Tibial nerve (tissue), 4 donors: ENCODE measurements at regions not wholly inside any gene's neighbourhood (a gene's known extent, or its start where the extent isn't known, plus 50 kb on each side); places are given as distances from the start of the nearest gene placed in this dataset.

ENCODE experiments used
- DNase-seq, 2 donors: peaks; one replicate each; pipeline ENCODE4 v3.0.0-alpha.2; 2019; ENCODE audit warnings: low spot score in 2 of 2
- H3K27ac ChIP-seq, 4 donors: fragments of 200-600 bp; sonication (generic) in 3 of 4; one replicate each; pipeline ENCODE4 v1.5.1; 2017 to 2019; ENCODE audit warnings: mild to moderate bottlenecking in 1 of 4
- H3K27me3 ChIP-seq, 2 donors: fragments of 200-600 bp; sonication (generic) in 1 of 2; one replicate each; pipeline versions ENCODE4 v1.5.1 to v1.6.0; 2017 to 2019
- H3K36me3 ChIP-seq, 3 donors: fragments of 200-600 bp; sonication (generic); one replicate each; pipeline ENCODE4 v1.5.1; 2018 to 2019
- H3K4me1 ChIP-seq, 4 donors: fragments of 200-600 bp; sonication (generic) in 3 of 4; one replicate each; pipeline ENCODE4 v1.5.1; 2017 to 2019
- H3K4me3 ChIP-seq, 4 donors: fragments of 200-600 bp; sonication (generic) in 3 of 4; one replicate each; pipeline ENCODE4 v1.5.1; 2017 to 2019; ENCODE audit warnings: mild to moderate bottlenecking in 1 of 4, moderate library complexity in 1 of 4
- H3K9me3 ChIP-seq, 4 donors: fragments of 200-600 bp; sonication (generic) in 3 of 4; one replicate each; pipeline ENCODE4 v1.5.1; 2017 to 2019
- EP300 ChIP-seq, 2 donors: sonication (generic); formaldehyde crosslinking; IDR thresholded peaks; one replicate each; pipeline ENCODE4 v1.6.1; 2017; ENCODE audit warnings: antibody characterized with exemption in 2 of 2, mild to moderate bottlenecking in 1 of 2
- POLR2A ChIP-seq, 2 donors: fragments of 450-650 bp; IDR thresholded peaks; one replicate each; pipeline ENCODE4 v1.6.1; 2017; ENCODE audit warnings: antibody characterized with exemption in 2 of 2, mild to moderate bottlenecking in 2 of 2, moderate library complexity in 2 of 2
- WGBS, 2 donors: methylation state at CpG; one replicate each; pipeline ENCODE4 v1.1.5; 2018; 5-methylcytosine and 5-hydroxymethylcytosine counted together
- TF ChIP-seq, protein P1 (sequence below), 5 experiments: fragments of 200-600 bp in 3 of 5; fragments of 450-650 bp in 2 of 5; sonication (generic) in 3 of 5; IDR thresholded peaks; one replicate each; pipeline ENCODE4 v1.5.1; 2016 to 2019; ENCODE audit warnings: antibody characterized with exemption in 5 of 5, mild to moderate bottlenecking in 3 of 5, moderate library complexity in 2 of 5

DNA sequence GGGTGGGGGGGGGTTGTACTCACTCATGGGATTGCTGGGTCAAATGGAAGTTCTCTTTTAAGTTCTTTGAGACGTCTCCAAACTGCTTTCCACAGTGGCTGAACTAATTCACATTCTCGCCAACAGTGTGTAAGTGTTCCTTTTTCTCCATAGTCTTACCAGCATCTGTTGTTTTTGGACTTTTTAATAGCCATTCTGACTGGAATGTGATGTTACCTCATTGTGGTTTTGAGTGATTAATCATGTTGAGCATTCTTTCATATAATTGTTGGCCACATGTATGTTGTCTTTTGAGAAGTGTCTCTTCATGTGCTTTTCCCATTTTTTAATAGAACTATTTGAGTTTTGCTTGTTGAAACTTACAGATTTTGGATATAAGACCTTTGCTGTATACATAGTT is 94.9 kb upstream of the PLPPR1 start:
- Histone ChIP-seq H3K4me1 (no peaks in the 10 kb centered on the region), H3K4me3 (no peak overlapping the region), H3K27ac (no peak overlapping the region), H3K36me3 (no peaks in the 10 kb centered on the region), H3K27me3 (no peaks in the 10 kb centered on the region), H3K9me3 (peaks cover 0 to 15% (median 0%) of the 10 kb centered on the region in 4 donors)
- DNase-seq, result no peak
- 57 to 77% methylated on average over 2 of the region's 2 CpGs for WGBS, 2 donors
- TF ChIP-seq EP300 (IDR thresholded peaks at IDR 0.05) (no peak), POLR2A (IDR thresholded peaks at IDR 0.05) (no peak)
- TF ChIP-seq, protein P1, sequence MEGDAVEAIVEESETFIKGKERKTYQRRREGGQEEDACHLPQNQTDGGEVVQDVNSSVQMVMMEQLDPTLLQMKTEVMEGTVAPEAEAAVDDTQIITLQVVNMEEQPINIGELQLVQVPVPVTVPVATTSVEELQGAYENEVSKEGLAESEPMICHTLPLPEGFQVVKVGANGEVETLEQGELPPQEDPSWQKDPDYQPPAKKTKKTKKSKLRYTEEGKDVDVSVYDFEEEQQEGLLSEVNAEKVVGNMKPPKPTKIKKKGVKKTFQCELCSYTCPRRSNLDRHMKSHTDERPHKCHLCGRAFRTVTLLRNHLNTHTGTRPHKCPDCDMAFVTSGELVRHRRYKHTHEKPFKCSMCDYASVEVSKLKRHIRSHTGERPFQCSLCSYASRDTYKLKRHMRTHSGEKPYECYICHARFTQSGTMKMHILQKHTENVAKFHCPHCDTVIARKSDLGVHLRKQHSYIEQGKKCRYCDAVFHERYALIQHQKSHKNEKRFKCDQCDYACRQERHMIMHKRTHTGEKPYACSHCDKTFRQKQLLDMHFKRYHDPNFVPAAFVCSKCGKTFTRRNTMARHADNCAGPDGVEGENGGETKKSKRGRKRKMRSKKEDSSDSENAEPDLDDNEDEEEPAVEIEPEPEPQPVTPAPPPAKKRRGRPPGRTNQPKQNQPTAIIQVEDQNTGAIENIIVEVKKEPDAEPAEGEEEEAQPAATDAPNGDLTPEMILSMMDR (IDR thresholded peaks at IDR 0.05), result no peak

DNA sequence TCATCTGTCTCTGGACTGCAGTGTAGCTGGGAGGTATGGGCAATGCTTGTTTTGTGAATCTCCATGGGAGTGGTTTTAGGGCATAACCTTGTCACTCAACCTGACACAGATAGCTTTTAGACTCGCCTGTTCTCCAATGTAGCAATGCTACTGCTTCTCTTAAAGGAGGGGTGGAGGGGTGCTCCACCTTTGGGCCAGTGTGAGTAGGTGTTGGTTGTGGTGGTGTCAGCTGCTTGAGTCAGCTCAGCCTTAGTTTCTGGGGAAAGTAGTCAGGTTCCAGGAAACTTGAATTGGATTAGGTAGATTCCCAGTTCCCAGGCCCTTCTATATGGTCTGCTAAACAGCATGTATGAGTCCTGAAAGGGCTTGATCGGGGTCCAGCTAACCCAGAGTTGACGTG is 91.1 kb upstream of the PLPPR1 start:
- H3K4me3 ChIP-seq, result no peak overlapping the region
- H3K27me3 ChIP-seq, result no peaks in the 10 kb centered on the region
- TF ChIP-seq POLR2A (IDR thresholded peaks at IDR 0.05) (no peak), EP300 (IDR thresholded peaks at IDR 0.05) (no peak)
- TF ChIP-seq, protein P1 (IDR thresholded peaks at IDR 0.05), result no peak
- H3K36me3 ChIP-seq, result no peaks in the 10 kb centered on the region
- WGBS, 2 donors, result 75 to 85% methylated on average over 3 of the region's 3 CpGs
- DNase-seq, result no peak
- no peaks in the 10 kb centered on the region for H3K4me1 ChIP-seq
- no peak overlapping the region for H3K27ac ChIP-seq
- peaks cover 0 to 15% (median 0%) of the 10 kb centered on the region in 4 donors for H3K9me3 ChIP-seq

DNA sequence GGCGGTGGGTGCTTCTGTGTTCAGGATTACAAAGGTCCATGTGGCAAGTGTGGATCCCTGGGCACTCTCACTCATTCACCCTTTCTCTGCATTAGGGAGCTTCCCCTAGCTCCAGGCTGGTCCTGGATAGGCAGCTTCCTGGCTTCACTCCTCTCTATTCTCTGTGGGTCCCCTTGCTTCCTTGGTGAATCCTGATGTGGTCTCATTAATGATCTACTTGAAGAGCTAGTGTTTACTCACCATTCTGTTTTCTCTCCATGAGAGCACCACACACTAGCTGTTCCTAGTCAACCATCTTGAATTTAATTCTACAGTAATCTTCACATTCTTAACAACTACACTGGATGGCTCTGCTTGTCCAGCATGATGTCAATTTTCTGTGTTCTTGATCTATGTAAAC is 90.0 kb upstream of the PLPPR1 start:
- no peak for DNase-seq
- Histone ChIP-seq H3K27me3 (no peaks in the 10 kb centered on the region), H3K4me1 (no peaks in the 10 kb centered on the region), H3K9me3 (peaks cover 0 to 15% (median 0%) of the 10 kb centered on the region in 4 donors), H3K4me3 (no peak overlapping the region), H3K36me3 (no peaks in the 10 kb centered on the region), H3K27ac (no peak overlapping the region)
- 78 to 92% methylated on average over 1 of the region's 1 CpG for WGBS, 2 donors
- TF ChIP-seq EP300 (IDR thresholded peaks at IDR 0.05), result no peak
- TF ChIP-seq, protein P1 (IDR thresholded peaks at IDR 0.05), result no peak
- TF ChIP-seq POLR2A (IDR thresholded peaks at IDR 0.05), result no peak

DNA sequence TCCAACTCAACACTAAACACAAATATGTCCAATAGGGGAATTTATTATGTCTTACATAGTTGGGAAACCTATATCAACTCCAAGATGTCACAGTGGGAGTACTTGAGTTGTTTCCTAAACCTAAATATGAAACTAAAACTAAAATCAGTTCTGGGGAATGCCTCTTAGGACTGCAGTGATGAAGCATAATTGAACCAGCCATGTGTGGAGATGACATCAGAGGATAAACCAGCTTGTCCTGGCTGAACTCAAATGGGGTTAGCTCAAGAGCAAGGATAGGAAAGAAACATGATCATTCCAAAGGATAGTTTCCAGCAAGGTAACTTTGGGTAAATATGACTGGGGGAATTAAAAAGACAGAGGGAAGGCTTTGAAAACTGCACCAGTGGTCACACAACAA is 88.9 kb upstream of the PLPPR1 start:
- TF ChIP-seq POLR2A (IDR thresholded peaks at IDR 0.05), result no peak
- no peak for TF ChIP-seq EP300 (IDR thresholded peaks at IDR 0.05)
- TF ChIP-seq, protein P1 (IDR thresholded peaks at IDR 0.05), result no peak
- Histone ChIP-seq H3K9me3 (peaks cover 0 to 17% (median 0%) of the 10 kb centered on the region in 4 donors), H3K4me3 (no peak overlapping the region), H3K36me3 (no peaks in the 10 kb centered on the region), H3K27me3 (no peaks in the 10 kb centered on the region), H3K27ac (no peak overlapping the region), H3K4me1 (no peaks in the 10 kb centered on the region)
- DNase-seq, result no peak

DNA sequence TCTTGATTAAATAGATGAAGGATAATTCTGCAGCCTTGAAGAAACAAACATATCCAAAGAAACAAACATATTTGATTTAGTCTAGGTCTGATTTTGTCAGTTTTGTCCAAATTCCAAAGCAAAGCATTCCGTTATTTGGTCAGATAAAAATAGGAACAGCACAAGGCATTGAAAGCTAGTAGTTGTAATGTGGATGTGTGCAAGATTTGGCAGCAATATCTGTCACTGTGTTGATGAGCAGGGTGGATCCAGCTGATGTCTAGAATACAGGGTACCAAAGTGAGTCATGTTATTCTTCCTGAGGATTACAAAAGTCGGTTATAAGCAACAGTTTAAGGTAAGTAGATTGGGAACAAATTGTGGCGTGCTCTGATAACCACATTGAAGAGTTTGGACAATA is 69.3 kb upstream of the PLPPR1 start:
- no peaks in the 10 kb centered on the region for H3K27me3 ChIP-seq

More for the DNA sequence above, 69.3 kb upstream of the PLPPR1 start:
- Histone ChIP-seq H3K4me3 (no peak overlapping the region), H3K9me3 (no peaks in the 10 kb centered on the region), H3K36me3 (no peaks in the 10 kb centered on the region), H3K4me1 (no peaks in the 10 kb centered on the region), H3K27ac (no peak overlapping the region)
- TF ChIP-seq POLR2A (IDR thresholded peaks at IDR 0.05), result no peak
- TF ChIP-seq EP300 (IDR thresholded peaks at IDR 0.05), result no peak
- TF ChIP-seq, protein P1 (IDR thresholded peaks at IDR 0.05), result no peak
- 74 to 76% methylated on average over 3 of the region's 3 CpGs for WGBS, 2 donors
- DNase-seq, result no peak
